GM19239 (cell line): ENCODE measurements at regions not wholly inside any gene's neighbourhood (a gene's known extent, or its start where the extent isn't known, plus 50 kb on each side); places are given as distances from the start of the nearest gene placed in this dataset.
"Not testable (repeated sequence)": the region's sequence is repeated elsewhere in the genome, so short reads cannot be mapped to it uniquely, and the experiment has no call there.

ENCODE experiments used
- DNase-seq: peaks from one replicate; pipeline ENCODE4 v3.0.0; 2011; ENCODE audit warnings: low spot score; ENCODE audit not compliant: insufficient read length
- FAIRE-seq: peaks from 2 replicates; lab custom pipeline; 2011; peaks lifted over from hg19 to GRCh38; lab: Jason Lieb, UNC

DNA sequence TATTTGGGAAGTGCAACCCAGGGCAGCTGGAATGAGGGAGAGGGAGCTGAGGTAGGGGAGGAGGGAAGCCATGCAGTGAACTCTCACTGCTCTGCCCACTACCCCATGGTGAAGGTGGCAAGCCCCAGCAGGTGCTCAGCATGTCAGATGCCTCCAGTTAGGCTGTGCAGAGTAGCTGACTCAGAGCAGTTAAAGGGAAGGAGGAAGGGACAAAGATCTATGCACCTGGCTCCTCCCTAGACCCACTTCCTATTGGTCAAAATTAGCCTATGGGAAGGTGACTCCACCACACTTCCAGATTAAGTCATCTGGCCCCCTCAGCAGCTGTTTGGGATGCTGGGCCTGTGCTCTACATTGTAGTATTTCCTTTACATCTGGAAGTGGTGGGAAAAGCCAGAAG, 125.7 kb upstream of the MTPN start:
- DNase-seq, result no peak

DNA sequence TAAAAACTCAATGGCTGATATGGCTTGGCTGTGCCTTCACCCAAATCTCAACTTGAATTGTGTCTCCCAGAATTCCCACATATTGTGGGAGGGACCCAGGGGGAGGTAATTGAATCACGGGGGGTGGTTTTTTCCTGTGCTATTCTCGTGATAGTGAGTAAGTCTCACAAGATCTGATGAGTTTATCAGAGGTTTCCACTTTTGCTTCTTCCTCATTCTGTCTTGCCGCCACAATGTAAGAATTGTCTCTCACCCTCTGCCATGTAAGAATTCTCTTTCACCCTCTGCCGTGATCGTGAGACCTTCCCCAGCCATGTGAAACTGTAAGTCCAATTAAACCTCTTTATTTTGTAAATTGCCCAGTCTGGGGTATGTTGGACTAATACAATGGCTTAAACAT, 115.6 kb upstream of the MTPN start:
- FAIRE-seq, DNase-seq: not testable (repeated sequence)

More for the DNA sequence above, 125.7 kb upstream of the MTPN start:
- FAIRE-seq, result no peak

DNA sequence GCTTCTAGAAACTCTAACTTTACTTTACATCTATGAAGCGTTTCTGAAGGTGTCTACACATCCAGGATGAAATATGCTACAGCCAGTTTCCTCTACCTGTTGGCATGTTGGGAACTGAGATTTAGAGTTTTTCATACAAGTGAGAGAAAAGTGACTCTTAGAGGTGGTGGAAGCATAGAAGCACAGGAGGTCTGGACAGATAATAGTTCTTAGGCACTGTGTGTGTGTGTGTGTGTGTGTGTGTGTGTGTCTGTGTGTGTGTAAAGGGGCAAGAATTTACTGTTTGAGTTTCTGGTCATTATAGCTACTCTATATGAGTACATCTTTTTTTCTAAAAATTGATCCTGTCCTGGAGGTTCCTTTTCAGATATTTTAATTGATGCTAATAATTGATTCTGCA, 110.7 kb upstream of the MTPN start:
- DNase-seq (no peak), FAIRE-seq (no peak)

DNA sequence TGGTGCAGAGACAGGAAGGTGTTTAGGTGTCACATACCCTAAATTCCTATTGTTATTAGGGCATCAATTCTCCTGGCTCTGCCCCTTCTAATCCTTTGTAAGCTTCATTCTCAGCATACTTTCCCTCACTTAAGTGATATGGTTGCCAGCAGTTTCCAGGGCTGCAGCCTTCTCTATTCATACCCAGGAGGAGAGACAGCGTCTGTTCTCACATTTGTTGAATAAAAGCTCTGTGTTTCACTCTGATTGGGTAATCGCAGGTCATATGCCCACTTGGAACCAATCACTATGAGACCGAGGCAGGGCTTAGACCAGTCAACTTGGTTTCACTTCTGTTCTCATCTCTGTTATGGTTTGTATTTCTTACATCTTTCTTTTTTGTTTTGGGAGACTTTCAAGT, 109.6 kb upstream of the MTPN start:
- DNase-seq (peak; percentile 7), FAIRE-seq (no peak)

DNA sequence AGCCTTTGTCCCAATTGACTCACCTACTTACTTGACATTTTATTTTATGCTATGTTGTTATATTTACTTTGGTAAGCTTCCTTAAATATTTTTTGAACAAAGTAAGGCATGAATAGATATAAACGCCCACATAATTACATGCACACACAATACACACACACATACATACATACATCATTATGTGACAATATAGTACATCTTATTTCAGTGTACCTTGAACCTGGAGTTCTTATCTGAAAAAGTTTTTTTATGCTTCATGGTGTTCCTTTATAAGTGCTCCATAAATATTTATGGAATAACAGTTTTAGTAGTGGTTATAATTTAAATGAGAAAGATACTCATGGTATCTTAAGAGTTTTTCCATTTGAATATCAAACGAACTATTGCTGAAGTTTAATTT, 102.8 kb upstream of the MTPN start:
- FAIRE-seq (no peak), DNase-seq (no peak)

DNA sequence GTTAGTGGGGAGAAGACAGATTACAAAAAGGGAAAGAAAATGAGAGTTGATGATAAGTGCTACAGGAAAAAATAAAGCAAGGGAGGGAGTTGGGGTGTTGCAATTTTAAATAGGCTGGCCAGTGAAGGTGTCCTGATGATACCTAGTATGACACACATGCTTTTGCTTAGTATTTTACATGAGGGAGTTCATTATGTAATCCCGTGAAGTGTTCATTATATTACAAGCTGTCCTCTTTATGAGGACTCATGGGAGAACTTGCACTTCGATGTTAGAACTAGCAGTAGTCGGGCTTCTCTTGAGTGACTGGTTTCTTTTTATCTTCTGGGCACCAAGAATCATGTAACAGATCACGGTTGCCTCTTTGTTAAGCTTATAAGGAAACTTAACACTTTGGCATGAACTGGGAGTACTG, 102.3 kb upstream of the MTPN start:
- no peak for DNase-seq
- no peak for FAIRE-seq

DNA sequence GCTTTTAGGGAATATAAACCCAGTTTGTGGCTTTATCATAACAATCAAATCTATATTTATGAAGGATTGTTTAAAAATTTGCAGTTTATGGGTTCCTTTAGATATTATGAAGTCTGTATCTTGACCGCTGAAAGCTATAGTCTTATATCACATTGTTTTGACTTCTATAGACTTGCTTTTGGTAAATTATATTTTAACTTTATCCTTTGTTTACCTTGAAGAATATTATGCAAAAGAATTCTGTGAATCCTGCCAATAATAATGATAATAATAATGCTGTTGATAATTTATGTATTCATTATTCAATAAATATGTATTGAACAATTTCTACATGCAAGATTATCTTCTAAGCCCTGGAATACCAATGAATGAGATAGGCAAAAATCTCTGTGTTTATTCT, 101.9 kb upstream of the MTPN start:
- FAIRE-seq (no peak), DNase-seq (no peak)

DNA sequence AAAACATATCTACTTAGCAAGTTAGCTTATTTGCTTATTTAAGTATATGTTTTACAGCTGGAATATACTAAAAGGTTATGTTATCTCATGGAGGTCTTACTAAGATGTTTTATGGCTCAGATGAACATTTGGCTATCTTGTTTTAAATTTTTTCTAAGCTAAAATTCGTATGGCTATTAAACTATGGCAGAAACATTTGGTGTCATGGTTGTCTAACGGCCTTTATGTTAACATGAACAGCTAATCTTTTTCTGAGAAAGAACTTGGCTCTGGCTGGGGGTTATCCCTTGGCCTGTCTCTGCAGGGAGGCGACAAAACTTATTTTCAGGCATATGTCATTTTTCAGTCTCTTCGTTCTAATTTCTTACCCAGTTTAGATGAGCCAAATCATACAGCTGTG, 101.5 kb upstream of the MTPN start:
- DNase-seq (no peak), FAIRE-seq (no peak)

DNA sequence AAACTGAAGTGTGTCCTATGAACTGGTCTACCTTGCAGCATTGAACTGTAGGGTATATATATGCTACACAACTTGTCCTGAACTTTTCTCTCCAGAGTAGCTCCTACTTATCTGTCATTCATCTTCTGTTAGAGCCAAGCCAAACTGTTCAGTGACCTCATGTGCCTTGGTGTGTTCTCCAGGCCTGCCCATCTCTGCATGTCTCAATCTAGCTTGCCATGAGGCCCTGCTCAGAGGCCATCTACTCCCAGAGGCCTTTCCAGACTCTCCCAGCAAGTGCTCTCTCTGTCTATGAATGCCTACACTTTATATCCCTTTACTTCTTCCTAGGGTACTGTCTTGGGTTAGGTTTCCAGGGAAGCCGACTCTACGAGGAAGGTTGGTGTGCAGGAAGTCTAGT, 99.8 kb upstream of the MTPN start:
- no peak for FAIRE-seq

DNA sequence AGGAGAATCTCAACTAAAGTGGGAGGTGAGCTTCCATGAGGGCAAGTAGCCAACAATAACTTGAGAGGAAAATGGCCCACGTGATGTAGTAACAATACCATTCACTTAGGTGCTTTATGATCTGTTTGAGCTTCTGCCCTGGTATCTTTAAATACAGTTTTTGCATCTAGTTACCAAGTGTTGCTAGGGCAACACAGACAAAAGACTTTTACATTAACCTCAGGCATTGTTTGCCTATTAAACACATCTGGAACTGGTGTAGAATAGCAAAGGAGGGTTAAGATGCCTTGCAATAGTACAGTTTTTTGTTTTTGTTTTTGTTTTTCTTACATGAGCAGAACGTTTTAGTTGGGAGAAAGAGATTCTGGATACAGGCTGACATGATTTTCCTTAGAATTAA, 97.7 kb upstream of the MTPN start:
- no peak for FAIRE-seq
- DNase-seq, result no peak

More for the DNA sequence above, 99.8 kb upstream of the MTPN start:
- no peak for DNase-seq

DNA sequence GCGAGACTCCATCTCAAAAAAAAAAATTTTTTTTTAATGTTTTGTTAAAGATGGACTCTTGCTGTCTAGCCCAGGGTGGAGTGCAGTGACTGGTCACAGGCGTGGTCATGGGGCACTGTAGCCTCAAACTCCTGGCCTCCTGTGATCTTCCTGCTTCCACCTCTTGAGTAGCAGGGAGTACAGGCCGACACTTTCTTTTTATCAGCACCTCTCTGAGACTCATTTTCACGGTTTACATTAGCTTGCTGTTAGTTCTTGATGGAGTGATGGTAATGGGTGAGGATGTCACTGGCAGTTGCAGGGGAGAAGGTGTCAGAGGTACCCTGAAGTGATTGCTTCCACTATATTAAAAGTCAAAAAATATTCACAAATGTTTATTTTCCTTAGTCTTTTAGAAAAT, 95.3 kb upstream of the MTPN start:
- FAIRE-seq (no peak), DNase-seq (no peak)

DNA sequence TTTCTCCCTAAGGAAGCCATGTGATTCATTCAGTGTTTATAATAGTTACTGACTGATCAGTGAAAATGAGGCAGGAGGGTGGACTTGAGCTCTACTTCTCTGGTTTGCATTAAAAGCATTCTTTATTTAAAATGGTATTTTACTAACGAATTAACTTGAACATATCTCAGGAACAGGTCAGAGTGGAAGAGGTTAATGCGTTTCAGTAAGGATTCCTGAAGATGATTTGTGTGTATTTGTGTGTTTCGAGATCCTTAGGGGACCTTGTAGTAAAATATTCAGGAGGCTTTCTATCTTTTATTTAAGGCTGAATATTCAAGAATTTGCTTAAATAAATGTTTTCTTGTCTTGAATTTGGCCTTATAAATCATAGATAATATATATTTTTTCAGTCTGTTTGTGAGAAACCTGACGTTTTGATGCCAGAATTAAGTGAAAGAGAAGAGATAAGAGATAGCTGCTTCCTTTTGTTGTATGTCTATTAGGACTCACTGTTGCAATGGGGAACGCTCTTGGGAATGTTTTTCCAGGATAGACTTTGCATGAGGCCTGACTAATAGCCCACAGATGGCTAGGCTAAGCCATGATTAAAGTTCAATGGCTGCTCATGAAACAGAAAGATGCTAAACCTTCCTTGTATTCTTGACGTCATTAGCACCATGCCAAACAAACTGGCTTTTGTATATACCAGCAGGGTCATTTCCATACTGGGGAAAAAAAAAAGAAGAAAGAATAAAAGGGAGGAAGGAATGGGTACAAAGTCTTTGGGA, 93.8 kb upstream of the MTPN start:
- no peak for DNase-seq
- no peak for FAIRE-seq

DNA sequence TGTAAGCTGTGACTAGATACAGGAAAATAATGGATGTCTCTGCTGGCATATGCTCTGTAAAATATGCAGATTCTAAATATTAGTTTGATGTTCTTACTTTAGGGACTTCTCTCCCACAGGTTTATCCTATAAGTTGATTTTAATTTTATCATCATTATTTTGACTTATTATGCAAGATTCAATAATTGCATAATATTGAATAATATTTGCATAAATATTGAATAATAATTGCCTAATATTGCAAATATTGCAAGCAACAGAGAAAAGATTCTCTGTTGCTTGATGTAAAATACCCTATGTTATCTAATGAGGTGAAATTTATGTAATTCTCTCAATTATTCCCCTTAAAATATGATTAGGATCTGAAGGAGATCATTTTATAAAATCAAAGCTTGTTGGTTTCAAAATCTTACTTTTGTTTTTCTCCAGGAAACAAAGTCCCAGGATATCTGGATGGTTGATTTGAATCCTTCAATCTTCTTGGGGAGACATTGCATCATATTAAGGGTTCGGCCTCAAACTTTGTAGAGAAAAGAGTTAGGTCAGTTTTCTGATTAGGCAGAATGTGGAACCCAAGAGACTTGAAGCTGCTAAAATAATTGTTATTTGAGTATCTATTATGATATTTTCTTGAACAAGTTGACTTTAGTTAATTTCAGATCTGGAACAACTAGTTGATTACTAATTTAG, 92.8 kb upstream of the MTPN start:
- DNase-seq (no peak), FAIRE-seq (no peak)

DNA sequence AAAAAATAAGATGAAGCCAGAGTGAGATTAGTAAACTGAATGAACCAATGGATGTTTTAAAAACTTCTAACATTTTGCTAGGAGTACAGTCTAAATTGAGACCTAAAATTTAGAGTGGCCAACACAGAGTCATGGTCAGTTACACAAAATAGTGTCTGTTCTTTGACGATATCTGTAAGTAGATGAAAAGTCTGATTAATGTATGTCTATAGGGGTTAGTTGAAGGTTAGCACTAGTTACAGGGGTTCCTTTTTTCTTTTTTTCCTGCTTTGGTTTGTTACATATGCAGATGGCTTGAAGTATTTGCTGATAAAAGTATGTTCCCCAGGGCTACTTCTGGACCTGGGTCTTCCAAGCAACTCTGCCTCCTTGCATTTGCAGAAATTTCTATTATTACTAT, 90.1 kb upstream of the MTPN start:
- DNase-seq (no peak), FAIRE-seq (no peak)

DNA sequence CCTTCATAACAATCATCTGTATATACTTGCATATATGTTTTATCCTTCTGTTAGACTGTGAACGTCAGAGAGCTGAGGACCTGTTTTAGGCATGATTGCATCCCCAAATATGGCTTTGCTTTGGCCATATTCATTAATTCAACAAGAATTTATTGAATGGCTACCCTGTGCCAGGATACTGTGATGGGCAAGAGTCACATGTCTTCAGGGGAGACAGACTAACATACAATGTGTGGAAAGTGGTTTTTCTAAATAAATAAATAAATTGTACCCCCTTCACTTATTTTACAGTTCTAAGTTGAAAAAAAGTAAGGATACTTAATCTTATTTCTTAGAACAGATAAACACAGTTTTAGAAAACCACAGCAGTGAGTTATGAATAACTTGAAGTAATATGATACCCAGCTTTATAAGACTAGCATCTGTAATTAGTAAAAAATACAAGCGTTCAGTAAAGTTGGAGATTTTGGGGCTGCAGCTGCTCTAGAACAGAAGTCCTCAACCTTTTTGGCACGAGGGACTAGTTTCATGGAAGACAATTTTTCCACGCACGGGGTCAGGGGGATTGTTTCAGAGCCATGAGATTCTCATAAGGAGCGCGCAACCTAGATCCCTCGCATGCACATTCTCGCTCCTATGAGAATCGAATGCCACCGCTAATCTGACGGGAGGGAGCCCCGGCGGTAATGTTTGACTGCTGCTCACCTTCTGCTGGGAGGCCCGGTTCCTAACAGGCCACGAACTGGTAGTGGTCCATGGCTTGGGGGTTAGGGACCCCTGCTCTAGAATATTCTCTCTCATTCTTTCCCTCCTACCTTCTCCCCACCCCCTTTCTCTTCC, 89.4 kb upstream of the MTPN start:
- no peak for DNase-seq
- FAIRE-seq, result no peak

DNA sequence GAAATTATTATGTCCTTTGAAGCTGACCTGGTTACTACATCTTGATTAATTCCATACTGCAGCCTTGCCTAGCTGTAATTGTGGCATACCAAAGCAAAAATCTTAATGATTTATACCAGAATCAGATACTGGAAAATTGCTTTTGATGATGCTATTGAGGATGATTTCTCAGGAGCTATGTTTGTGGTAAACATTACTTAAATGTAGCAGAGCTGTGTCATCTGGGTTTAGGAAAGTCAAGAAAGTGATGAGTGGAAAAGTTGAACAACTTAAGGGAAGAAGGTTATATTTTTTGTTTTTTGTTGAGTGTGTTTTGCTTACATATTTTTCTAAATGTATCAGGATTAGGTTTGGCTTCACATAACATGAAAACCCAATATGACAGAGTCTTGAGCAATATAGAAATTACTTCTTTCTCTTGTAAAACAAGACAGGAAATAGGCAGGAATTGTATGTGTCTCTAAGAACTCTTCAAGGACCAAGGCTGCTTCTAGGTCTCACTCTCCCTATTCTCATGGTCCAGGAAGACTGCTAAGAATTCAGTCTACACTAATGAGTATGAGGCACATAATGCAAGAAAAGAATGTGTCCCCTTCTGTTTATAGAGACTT, 87.6 kb upstream of the MTPN start:
- FAIRE-seq (no peak), DNase-seq (no peak)

DNA sequence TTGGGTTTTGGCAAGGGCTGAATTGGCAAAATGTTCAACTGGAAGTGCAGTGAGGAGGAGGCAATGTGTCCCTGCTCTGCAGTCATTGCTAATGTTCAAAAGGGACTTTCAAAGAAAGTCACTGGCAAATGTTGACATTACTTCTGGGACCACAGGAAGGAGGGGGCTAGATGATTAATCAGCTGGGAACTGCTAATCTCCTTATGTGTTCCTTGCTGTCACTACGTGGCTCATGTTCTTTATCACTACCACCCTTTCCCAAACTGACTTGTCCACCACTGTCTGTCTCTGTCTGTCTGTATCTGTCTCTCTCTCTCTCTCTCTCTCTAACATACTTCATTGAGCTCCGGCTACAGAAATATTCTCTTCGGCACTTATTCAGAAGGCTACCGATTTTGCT, 86.9 kb upstream of the MTPN start:
- DNase-seq, result no peak
- no peak for FAIRE-seq

DNA sequence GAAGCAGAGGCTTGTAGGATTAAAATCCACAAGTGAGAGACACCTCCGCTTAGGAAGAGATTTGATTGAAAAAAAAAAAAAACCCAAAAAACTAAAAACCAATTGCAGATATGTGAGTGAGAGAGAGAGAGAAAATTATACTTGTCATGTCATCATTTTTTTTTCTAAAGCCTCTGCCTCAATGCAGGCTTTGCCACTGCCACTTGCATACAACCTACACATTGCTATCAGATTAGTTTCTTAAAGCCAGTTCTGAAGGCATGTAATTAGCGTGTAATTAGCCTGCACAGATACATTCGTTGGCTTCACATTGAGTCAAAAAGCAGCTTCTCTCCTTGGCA, 86.1 kb upstream of the MTPN start:
- no peak for DNase-seq
- no peak for FAIRE-seq

DNA sequence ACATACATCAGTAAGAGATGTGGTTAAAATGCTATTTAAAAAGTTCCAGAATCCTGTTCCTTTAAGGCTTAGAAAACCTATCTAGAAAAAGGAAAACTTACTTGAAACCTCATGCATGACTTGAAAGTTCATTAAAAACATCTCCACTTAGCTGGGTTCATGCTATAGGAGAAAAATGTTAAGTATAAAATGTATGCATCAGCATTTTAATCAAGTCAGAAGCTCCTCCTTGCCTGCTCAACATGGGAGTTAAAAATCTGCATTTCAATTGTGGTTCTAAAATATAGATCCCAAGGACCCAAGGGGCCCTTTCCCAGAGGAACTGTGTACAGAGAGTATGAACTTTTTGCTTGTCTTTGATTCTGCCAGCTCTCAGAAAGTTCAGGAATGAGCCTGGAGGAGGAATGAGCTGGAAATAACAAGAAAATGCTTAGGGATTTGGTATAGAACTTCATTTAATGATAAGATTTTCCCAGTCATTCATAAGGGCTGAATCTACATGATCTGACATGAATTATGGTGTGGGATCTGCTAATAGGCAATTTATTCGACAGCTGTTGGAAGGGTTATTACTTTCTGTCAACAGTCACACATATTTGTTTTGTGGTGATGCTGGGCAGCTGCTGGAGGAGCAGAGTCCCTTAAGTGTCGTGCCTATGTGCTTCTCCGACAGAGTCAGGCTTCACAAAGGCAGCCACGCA, 85.6 kb upstream of the MTPN start:
- DNase-seq (no peak), FAIRE-seq (no peak)

DNA sequence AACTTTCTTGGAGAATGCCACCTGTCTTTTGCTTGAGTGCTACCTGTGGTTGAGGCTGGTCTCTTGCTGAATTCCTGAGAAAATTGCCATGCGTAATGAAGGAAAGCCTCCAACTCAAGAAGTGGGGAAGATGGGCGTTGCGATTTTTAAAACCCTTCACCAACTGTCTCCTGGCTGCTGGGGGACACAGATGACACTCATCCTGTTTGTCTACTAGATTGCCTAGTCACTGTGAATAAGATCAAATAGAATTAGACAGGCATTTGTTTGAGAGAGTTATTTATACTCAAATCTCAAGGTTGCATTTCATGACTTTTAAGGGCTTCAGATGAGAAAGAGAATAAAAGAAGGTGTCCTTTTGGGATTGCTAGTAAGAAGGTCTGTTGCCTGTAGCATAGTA, 84.3 kb upstream of the MTPN start:
- DNase-seq (no peak), FAIRE-seq (no peak)
